SK-N-SH treated with all-trans-retinoic acid at 6 μM for 48 hours (cell line): ENCODE measurements at regions not wholly inside any gene's neighbourhood (a gene's known extent, or its start where the extent isn't known, plus 50 kb on each side); places are given as distances from the start of the nearest gene placed in this dataset.

Experiments
- ARNTL ChIP-seq: fragments of 450-650 bp; formaldehyde crosslinking; IDR thresholded peaks from 2 replicates; pipeline ENCODE4 v1.5.0; 2020; ENCODE audit warnings: low read depth, mild to moderate bottlenecking, moderate library complexity, borderline replicate concordance
- SNAI2 ChIP-seq: fragments of 250-450 bp; sonication (Bioruptor Pico); IDR thresholded peaks from 2 replicates; pipeline ENCODE4 v1.5.0; 2020; ENCODE audit warnings: mild to moderate bottlenecking, moderate library complexity
- ZFP3 ChIP-seq: fragments of 250-450 bp; sonication (Bioruptor Pico); IDR thresholded peaks from 2 replicates; pipeline ENCODE4 v1.5.0; 2020; ENCODE audit warnings: mild to moderate bottlenecking, moderate library complexity
- ZNF8 ChIP-seq: fragments of 450-650 bp; formaldehyde crosslinking; IDR thresholded peaks from 2 replicates; pipeline ENCODE4 v1.5.0; 2020; ENCODE audit warnings: mild to moderate bottlenecking, moderate library complexity

DNA sequence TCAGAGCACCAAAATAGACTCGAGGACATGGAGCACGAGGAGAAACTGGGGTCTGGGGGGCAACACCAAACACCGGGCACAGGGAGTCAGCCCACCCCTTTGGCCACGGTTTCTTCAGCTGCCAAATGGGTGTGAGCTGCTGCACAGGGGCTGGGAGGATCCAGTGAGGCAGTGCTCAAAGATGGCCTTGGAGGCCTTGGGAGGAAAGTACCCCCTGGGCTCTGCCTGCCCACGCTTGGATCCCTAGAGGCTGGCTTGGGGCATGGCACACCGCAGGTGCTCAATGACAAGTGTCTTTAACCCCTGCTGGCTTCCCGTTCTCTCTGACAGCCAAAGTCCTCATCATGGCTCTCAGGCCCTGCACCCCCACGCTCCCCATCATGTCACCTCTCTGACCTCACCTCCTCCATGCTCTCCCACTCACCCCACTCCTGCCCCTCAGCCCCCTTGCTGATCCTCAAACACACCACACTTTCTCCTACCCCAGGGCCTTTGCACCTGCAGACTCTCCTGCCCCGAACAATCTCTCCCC lies 190.3 kb downstream of the ANKRD60 start:
- no peak for TF ChIP-seq SNAI2 (CRISPR knock-in tag)
- TF ChIP-seq ZNF8 (CRISPR knock-in tag): no peak
- TF ChIP-seq ZFP3: no peak
- no peak for TF ChIP-seq ARNTL
